H1 (cell line): ENCODE measurements at regions not wholly inside any gene's neighbourhood (a gene's known extent, or its start where the extent isn't known, plus 50 kb on each side); places are given as distances from the start of the nearest gene placed in this dataset.

ENCODE experiments used
- CBX8 ChIP-seq: fragments of 300-800, 300-1000 bp; sonication (generic); IDR thresholded peaks from 2 replicates; pipeline ENCODE4 v1.7.1; 2016; ENCODE audit warnings: low read depth, low read length, borderline replicate concordance
- CHD2 ChIP-seq: IDR thresholded peaks from 2 replicates; pipeline ENCODE4 v1.6.1; 2012; ENCODE audit warnings: low read length, improper control_type of control experiment
- SP2 ChIP-seq: IDR thresholded peaks from 2 replicates; pipeline ENCODE4 v1.6.1; 2012; ENCODE audit warnings: mild to moderate bottlenecking, low read length, inconsistent platforms
- SUZ12 ChIP-seq: fragments of 200-600 bp; sonication (generic); IDR thresholded peaks from 2 replicates; pipeline ENCODE4 v1.6.1; 2012; ENCODE audit warnings: mild to moderate bottlenecking, inconsistent platforms, low read length, moderate library complexity, mixed read lengths

GRCh38 chr12:87922736-87923135 lies 106.5 kb downstream of the C12orf50 start (continued):
- TF ChIP-seq SP2 (no peak), SUZ12 (no peak), CBX8 (no peak), CHD2 (no peak)
